Activated T-helper 1 cell treated with anti-CD3 and anti-CD28 coated beads, Interleukin-12 subunit alpha, Interleukin-12 subunit beta, Interleukin-2, Interleukin-4 antibody, amounts not matched to agents 30 ng/mL and 10 ng/mL and 1 ng/mL, durations not matched to agents 14 hours and 24 hours and 36 hours (primary cell): ENCODE measurements at regions not wholly inside any gene's neighbourhood (a gene's known extent, or its start where the extent isn't known, plus 50 kb on each side); places are given as distances from the start of the nearest gene placed in this dataset.
"Not testable (repeated sequence)": the region's sequence is repeated elsewhere in the genome, so short reads cannot be mapped to it uniquely, and the experiment has no call there.

Experiments
- DNase-seq: peaks from one replicate; pipeline ENCODE4 v3.0.0; 2021; ENCODE audit warnings: low spot score
- H3K27ac Mint-ChIP-seq: one replicate; pipeline ENCODE4 v1.8.0; 2021; ENCODE audit warnings: mild to moderate bottlenecking, mixed read lengths
- H3K27me3 Mint-ChIP-seq: one replicate; pipeline ENCODE4 v1.8.0; 2022; ENCODE audit warnings: mild to moderate bottlenecking, moderate library complexity, mixed read lengths; ENCODE audit not compliant: insufficient read depth
- H3K36me3 Mint-ChIP-seq: one replicate; pipeline ENCODE4 v1.8.0; 2021; ENCODE audit warnings: low read depth, mixed read lengths
- H3K4me1 Mint-ChIP-seq: one replicate; pipeline ENCODE4 v1.8.0; 2021; ENCODE audit warnings: low read depth, mixed read lengths
- H3K4me3 Mint-ChIP-seq: one replicate; pipeline ENCODE4 v1.8.0; 2021; ENCODE audit warnings: mild to moderate bottlenecking, moderate library complexity, mixed read lengths
- H3K9me3 Mint-ChIP-seq: one replicate; pipeline ENCODE4 v1.8.0; 2021; ENCODE audit warnings: mixed read lengths
- intact Hi-C: fragments of 100-400 bp; cut with micrococcal nuclease; formaldehyde crosslinking; loops from one replicate; pipeline ENCODE4 v1.15.1; 2024

GRCh38 chr10:36446881-36447280, 678.5 kb upstream of the ANKRD30A start:
- H3K36me3 Mint-ChIP-seq: no peaks in the 10 kb centered on the region
- no peak for DNase-seq
- no peak overlapping the region for H3K27ac Mint-ChIP-seq
- peaks cover 22% of the 10 kb centered on the region for H3K9me3 Mint-ChIP-seq
- intact Hi-C loops: no loop called here
- H3K4me1 Mint-ChIP-seq: no peaks in the 10 kb centered on the region
- H3K27me3 Mint-ChIP-seq: no peaks in the 10 kb centered on the region
- H3K4me3 Mint-ChIP-seq: no peak overlapping the region

DNA sequence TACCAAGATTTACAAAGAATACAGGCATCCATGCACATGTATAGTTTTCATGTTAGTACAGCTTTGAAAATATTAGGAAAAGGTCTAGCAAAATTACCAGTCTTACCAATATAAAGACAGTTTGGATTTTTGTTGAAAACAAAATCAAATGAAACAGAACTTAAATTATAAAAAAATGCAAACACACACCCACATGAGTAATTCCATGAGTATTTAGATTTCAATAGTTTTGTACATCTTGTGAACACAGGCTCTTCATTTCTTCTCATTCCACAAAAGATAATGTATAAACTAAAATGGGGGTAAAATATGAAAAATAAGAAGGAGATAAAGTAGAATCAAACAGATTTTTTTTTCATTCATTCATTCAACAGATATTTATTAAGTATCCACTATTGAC, 682.2 kb upstream of the ANKRD30A start:
- H3K4me1 Mint-ChIP-seq: no peaks in the 10 kb centered on the region
- no peak for DNase-seq
- no peaks in the 10 kb centered on the region for H3K27me3 Mint-ChIP-seq
- no peak overlapping the region for H3K4me3 Mint-ChIP-seq
- H3K36me3 Mint-ChIP-seq: no peaks in the 10 kb centered on the region
- peaks cover 17% of the 10 kb centered on the region for H3K9me3 Mint-ChIP-seq
- intact Hi-C loops: no loop called here
- H3K27ac Mint-ChIP-seq: no peak overlapping the region

GRCh38 chr10:36441557-36441956, 683.8 kb upstream of the ANKRD30A start:
- Mint-ChIP-seq H3K4me1 (no peaks in the 10 kb centered on the region), H3K9me3 (peaks cover 21% of the 10 kb centered on the region), H3K27me3 (no peaks in the 10 kb centered on the region), H3K36me3 (no peaks in the 10 kb centered on the region), H3K27ac (no peak overlapping the region), H3K4me3 (no peak overlapping the region)
- intact Hi-C loops: no loop called here
- no peak for DNase-seq

DNA sequence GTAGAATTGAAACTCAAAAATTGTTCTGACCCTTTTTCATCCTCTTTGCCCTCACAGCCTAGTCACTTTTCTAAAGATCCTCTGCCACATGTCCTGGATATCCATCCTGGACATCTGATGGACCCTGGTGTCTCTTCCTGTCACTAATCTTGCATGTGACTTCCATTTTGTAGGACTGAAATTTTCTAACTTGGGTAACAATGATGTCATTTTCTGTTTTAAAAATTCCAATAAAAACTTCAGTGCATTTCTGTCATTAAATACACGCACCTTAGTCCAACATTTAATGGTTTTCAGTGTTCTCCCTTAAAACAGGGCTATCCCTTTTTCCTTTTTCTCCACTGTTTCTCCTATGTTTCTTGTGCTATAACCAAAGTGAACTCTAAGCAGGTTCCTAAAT, 684.9 kb upstream of the ANKRD30A start:
- no peak for DNase-seq
- Mint-ChIP-seq H3K9me3 (peaks cover 19% of the 10 kb centered on the region), H3K36me3 (no peaks in the 10 kb centered on the region), H3K4me1 (no peaks in the 10 kb centered on the region), H3K4me3 (no peak overlapping the region), H3K27me3 (no peaks in the 10 kb centered on the region), H3K27ac (no peak overlapping the region)
- intact Hi-C loops: no loop called here

DNA sequence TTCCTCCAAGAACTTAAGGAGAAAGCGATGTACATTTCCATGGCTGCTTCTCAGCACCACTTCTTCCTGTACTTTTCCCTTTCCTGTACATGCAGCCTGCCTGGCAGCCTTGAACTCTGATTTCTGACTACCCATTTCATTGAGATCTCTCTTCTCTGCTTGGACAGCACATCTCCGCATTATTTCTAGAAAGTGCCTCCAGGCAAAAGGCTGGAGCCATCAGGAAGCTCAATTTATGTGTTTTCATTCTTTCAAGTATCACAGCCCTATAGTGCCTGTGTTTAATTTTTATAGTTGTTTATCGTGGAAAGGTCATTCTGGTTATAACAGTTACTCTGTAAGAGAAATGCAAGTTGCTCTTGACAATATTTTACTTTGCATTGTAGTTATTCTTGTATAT, 688.0 kb upstream of the ANKRD30A start:
- no peak overlapping the region for H3K4me3 Mint-ChIP-seq
- intact Hi-C loops: no loop called here
- H3K9me3 Mint-ChIP-seq: peaks cover 20% of the 10 kb centered on the region
- H3K4me1 Mint-ChIP-seq: no peaks in the 10 kb centered on the region
- H3K27me3 Mint-ChIP-seq: no peaks in the 10 kb centered on the region
- no peak for DNase-seq
- no peaks in the 10 kb centered on the region for H3K36me3 Mint-ChIP-seq
- H3K27ac Mint-ChIP-seq: no peak overlapping the region

GRCh38 chr10:36428507-36428906, 696.9 kb upstream of the ANKRD30A start:
- intact Hi-C loops: loop anchor here (10.0 kb wide), 1 partner anchor 64 kb away; no protein-coding TSS in a partner anchor
- peaks cover 25% of the 10 kb centered on the region for H3K9me3 Mint-ChIP-seq

DNA sequence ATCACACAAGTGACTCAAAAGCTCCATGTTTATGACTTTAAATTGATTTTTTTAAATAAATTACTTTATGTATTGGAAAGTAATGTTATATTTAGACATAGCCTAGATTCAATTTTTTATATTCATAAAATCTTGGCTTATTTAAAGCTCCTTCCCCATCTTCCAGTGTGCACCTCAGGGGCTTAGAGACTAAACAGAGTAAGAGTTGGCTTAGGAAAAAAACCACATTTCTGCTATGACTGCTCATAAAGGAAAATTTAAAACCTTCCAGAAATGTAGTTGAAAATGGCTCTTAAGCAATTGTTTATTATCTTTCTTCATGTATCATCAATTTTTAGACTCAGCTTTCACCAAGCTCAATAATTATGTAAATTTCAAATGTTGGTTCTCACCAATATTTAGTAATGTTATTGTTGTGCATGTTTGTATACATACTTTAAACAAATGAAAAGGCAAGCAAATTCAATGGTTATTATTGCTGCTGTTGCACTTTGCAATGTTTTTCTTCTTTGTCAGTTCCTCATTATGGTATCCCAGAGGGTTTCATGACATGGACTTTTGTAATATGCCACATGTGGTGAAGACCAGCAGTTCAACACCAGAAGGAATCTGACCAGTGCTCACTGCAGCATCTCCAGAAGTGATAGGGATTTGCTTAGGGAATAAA, 700.1 kb upstream of the ANKRD30A start:
- Mint-ChIP-seq H3K9me3 (peaks cover 28% of the 10 kb centered on the region), H3K4me3 (no peak overlapping the region), H3K4me1 (no peaks in the 10 kb centered on the region), H3K36me3 (no peaks in the 10 kb centered on the region), H3K27me3 (no peaks in the 10 kb centered on the region), H3K27ac (no peak overlapping the region)
- DNase-seq: no peak
- intact Hi-C loops: loop anchor here (10.0 kb wide), 1 partner anchor 60 kb away; no protein-coding TSS in a partner anchor

More at GRCh38 chr10:36428507-36428906, 696.9 kb upstream of the ANKRD30A start:
- Mint-ChIP-seq H3K27ac (no peak overlapping the region), H3K4me1 (no peaks in the 10 kb centered on the region), H3K4me3 (no peak overlapping the region), H3K36me3 (no peaks in the 10 kb centered on the region), H3K27me3 (no peaks in the 10 kb centered on the region)
- DNase-seq: no peak

DNA sequence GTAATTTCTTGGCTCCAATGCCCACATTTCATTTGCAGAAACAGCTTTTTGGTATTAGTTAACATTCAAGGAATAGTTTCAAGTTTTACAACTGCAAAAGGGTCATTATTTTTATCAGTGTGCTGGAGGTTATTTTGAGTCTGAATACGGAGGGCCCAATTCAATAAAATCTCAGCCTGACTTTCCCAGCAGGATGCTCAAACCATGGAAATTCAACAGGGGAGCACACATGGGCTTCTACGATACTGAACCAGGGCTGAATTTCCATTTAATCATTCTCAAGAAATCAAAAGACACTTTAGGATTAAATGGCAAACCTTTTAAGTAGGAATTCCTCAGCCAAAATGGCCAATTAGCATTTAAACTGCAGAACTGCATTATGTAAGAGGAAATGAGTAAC, 700.9 kb upstream of the ANKRD30A start:
- no peak for DNase-seq
- intact Hi-C loops: loop anchor here (10.0 kb wide), 1 partner anchor 60 kb away; no protein-coding TSS in a partner anchor
- H3K36me3 Mint-ChIP-seq: no peaks in the 10 kb centered on the region
- H3K4me1 Mint-ChIP-seq: no peaks in the 10 kb centered on the region
- no peaks in the 10 kb centered on the region for H3K27me3 Mint-ChIP-seq
- peaks cover 22% of the 10 kb centered on the region for H3K9me3 Mint-ChIP-seq
- H3K27ac Mint-ChIP-seq: no peak overlapping the region
- no peak overlapping the region for H3K4me3 Mint-ChIP-seq

DNA sequence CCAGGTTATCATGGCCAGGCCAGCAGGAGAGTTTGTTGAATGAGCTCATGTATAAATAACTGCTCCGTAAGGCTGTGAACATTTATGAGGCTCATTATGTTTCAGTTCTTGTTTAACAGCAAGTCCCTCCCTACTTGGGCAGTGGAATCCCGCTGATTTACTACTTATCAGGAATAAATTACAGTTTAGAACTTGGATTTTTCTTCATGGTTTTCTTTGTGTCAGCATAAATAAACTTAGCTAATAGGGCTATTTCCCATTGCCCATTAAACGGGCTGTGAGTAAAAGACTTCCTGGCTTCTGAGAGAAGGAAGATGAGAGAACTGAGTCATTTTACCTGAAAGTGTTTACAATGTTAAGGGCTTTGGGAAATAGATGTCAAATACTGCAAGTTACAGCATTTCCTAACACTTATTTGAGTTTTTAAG, 701.6 kb upstream of the ANKRD30A start:
- Mint-ChIP-seq H3K36me3 (no peaks in the 10 kb centered on the region), H3K27ac (no peak overlapping the region), H3K27me3 (no peaks in the 10 kb centered on the region), H3K4me1 (no peaks in the 10 kb centered on the region), H3K9me3 (peaks cover 22% of the 10 kb centered on the region), H3K4me3 (no peak overlapping the region)
- intact Hi-C loops: loop anchor here (10.0 kb wide), 1 partner anchor 59 kb away; no protein-coding TSS in a partner anchor
- no peak for DNase-seq

- no peak for DNase-seq
- H3K27ac Mint-ChIP-seq: no peak overlapping the region
- H3K9me3 Mint-ChIP-seq: peaks cover 32% of the 10 kb centered on the region
- intact Hi-C loops: loop anchor here (10.0 kb wide), 1 partner anchor 57 kb away; no protein-coding TSS in a partner anchor
- H3K36me3 Mint-ChIP-seq: no peaks in the 10 kb centered on the region
- no peaks in the 10 kb centered on the region for H3K27me3 Mint-ChIP-seq
- no peak overlapping the region for H3K4me3 Mint-ChIP-seq
- H3K4me1 Mint-ChIP-seq: no peaks in the 10 kb centered on the region
These were observed 703.4 kb upstream of the ANKRD30A start for GRCh38 chr10:36421992-36422391.

- no peaks in the 10 kb centered on the region for H3K27me3 Mint-ChIP-seq
These were observed 708.9 kb upstream of the ANKRD30A start for GRCh38 chr10:36416513-36416912.

GRCh38 chr10:36412942-36413341, 712.5 kb upstream of the ANKRD30A start:
- no peaks in the 10 kb centered on the region for H3K4me1 Mint-ChIP-seq
- no peak overlapping the region for H3K27ac Mint-ChIP-seq
- no peaks in the 10 kb centered on the region for H3K36me3 Mint-ChIP-seq
- no peaks in the 10 kb centered on the region for H3K27me3 Mint-ChIP-seq
- no peak for DNase-seq
- H3K4me3 Mint-ChIP-seq: no peak overlapping the region
- peaks cover 36% of the 10 kb centered on the region for H3K9me3 Mint-ChIP-seq
- intact Hi-C loops: no loop called here

More at GRCh38 chr10:36416513-36416912, 708.9 kb upstream of the ANKRD30A start:
- intact Hi-C loops: no loop called here
- peaks cover 35% of the 10 kb centered on the region for H3K9me3 Mint-ChIP-seq
- H3K27ac Mint-ChIP-seq: no peak overlapping the region
- H3K4me1 Mint-ChIP-seq: no peaks in the 10 kb centered on the region
- DNase-seq: no peak
- no peak overlapping the region for H3K4me3 Mint-ChIP-seq
- H3K36me3 Mint-ChIP-seq: no peaks in the 10 kb centered on the region

DNA sequence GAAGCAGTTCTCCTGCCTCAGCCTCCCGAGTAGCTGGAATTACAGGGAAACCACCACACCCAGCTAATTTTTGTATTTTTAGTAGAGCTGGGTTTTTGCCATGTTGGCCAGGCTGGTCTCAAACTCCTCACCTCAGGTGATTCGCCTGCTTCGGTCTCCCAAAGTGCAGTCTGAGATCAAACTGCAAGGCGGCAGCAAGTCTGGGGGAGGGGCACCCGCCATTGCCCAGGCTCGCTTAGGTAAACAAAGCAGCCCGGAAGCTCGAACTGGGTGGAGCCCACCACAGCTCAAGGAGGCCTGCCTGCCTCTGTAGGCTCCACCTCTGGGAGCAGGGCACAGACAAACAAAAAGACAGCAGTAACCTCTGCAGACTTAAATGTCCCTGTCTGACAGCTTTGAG, 725.2 kb upstream of the ANKRD30A start:
- H3K4me1 Mint-ChIP-seq, H3K36me3 Mint-ChIP-seq, H3K4me3 Mint-ChIP-seq, DNase-seq, intact Hi-C loops, H3K27me3 Mint-ChIP-seq, H3K27ac Mint-ChIP-seq: not testable (repeated sequence)
- H3K9me3 Mint-ChIP-seq: peaks cover 20% of the 10 kb centered on the region

- Mint-ChIP-seq H3K4me3 (no peak overlapping the region), H3K27ac (no peak overlapping the region), H3K27me3 (no peaks in the 10 kb centered on the region), H3K36me3 (no peaks in the 10 kb centered on the region), H3K9me3 (peaks cover 23% of the 10 kb centered on the region), H3K4me1 (no peaks in the 10 kb centered on the region)
- no peak for DNase-seq
- intact Hi-C loops: no loop called here
These were observed 731.6 kb upstream of the ANKRD30A start for GRCh38 chr10:36393801-36394200.
